ENCODE measurements at regions not wholly inside any gene's neighbourhood (a gene's known extent, or its start where the extent isn't known, plus 50 kb on each side); places are given as distances from the start of the nearest gene placed in this dataset.

DNA sequence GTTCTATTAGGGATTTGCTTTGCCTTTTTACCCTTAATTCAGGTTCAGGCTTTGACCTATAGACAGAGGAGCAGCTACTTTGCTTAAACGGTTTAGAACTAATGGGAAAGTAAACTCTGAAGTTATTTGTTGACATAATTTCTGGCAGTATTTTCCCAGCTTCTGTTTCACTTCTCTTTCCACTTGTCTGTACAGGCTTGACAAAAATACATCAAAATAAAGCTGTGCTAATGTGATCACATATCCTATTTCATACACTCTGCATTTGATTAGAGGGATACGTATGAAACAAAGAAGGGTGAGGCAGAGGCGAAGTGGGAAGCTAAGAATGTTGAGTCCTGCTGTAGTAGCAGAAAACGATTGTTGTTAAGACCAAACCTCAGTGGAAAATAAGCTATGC, 389.1 kb upstream of the RARB start:
- no peak for DNase-seq
- Histone ChIP-seq H3K4me1 (peaks cover 0 to 43% (median 15%) of the 10 kb centered on the region in 3 donors), H3K4me3 (no peak overlapping the region), H3K27me3 (no peaks in the 10 kb centered on the region), H3K9me3 (no peaks in the 10 kb centered on the region), H3K36me3 (no peaks in the 10 kb centered on the region), H3K27ac (peak overlapping the region in 1 of 4 donors; percentile 56)
- WGBS, 2 donors: 28 to 30% methylated on average over 4 of the region's 4 CpGs
- TF ChIP-seq, protein P1, sequence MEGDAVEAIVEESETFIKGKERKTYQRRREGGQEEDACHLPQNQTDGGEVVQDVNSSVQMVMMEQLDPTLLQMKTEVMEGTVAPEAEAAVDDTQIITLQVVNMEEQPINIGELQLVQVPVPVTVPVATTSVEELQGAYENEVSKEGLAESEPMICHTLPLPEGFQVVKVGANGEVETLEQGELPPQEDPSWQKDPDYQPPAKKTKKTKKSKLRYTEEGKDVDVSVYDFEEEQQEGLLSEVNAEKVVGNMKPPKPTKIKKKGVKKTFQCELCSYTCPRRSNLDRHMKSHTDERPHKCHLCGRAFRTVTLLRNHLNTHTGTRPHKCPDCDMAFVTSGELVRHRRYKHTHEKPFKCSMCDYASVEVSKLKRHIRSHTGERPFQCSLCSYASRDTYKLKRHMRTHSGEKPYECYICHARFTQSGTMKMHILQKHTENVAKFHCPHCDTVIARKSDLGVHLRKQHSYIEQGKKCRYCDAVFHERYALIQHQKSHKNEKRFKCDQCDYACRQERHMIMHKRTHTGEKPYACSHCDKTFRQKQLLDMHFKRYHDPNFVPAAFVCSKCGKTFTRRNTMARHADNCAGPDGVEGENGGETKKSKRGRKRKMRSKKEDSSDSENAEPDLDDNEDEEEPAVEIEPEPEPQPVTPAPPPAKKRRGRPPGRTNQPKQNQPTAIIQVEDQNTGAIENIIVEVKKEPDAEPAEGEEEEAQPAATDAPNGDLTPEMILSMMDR (IDR thresholded peaks at IDR 0.05): no peak
- no peak for TF ChIP-seq POLR2A (IDR thresholded peaks at IDR 0.05)
- intact Hi-C loops (cut with DNase I): no loop called here

DNA sequence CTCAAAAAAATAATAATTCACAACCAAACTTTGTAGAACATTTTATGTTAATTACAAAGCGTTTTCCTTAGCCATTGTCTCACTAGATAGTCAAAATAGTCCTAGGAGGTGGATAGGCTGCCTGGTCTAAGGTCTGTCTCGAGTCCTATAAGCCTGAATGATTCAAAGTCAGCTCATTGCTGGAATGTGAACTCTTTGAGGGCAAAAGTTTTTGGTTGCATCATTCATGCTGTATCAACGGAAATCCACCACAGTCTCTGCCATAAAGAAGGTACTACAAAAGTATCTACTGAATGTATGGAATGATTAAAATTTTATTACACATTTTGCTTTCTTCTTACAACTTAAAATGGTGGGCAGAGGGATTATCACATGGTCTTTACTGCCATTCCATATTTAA, 387.3 kb upstream of the RARB start:
- TF ChIP-seq, protein P1 (IDR thresholded peaks at IDR 0.05): no peak
- no peak for TF ChIP-seq POLR2A (IDR thresholded peaks at IDR 0.05)
- Histone ChIP-seq H3K4me1 (peaks cover 0 to 46% (median 12%) of the 10 kb centered on the region in 3 donors), H3K27me3 (no peaks in the 10 kb centered on the region), H3K36me3 (no peaks in the 10 kb centered on the region), H3K9me3 (no peaks in the 10 kb centered on the region), H3K4me3 (no peak overlapping the region), H3K27ac (no peak overlapping the region)
- intact Hi-C loops (cut with DNase I): no loop called here
- DNase-seq: no peak
- WGBS, 2 donors: 65 to 72% methylated on average over 3 of the region's 3 CpGs

DNA sequence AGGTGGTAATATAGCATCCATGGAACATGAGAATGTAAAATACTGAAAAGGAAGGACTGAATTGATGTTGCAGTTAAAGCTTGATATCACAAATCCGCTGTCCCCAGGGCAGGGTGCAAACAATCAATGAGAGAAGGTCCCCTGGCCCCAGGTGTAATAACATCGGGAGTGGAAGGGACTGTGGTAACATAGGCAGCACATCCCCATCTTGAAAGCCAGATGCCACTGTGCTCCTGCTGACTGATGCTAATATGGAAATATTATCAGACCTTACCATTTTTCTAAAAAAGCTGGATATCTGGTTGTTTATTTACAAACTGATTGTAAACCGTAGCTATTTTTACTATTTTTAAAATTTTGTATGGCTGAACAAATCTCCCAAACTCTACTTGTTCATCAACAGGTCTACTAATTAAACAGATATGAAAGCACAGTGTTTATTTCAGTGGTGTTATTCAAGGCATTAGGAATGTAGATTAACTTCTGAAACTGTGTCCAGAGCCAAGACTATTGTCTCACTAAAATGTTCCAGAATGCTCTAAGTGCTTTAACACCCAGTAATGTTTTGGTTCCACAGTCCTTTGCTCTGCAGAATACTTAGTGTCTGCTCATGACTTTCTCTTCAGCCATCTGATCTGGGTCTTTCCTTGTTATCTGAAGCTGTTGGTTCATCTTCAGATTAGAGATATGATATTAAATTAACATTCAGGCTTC, 386.0 kb upstream of the RARB start:
- DNase-seq: no peak
- H3K27me3 ChIP-seq: no peaks in the 10 kb centered on the region
- peaks cover 0 to 45% (median 10%) of the 10 kb centered on the region in 3 donors for H3K4me1 ChIP-seq
- no peak for TF ChIP-seq POLR2A (IDR thresholded peaks at IDR 0.05)
- TF ChIP-seq, protein P1 (IDR thresholded peaks at IDR 0.05): no peak
- no peaks in the 10 kb centered on the region for H3K9me3 ChIP-seq
- no peak overlapping the region for H3K4me3 ChIP-seq
- intact Hi-C loops (cut with DNase I): no loop called here
- H3K27ac ChIP-seq: no peak overlapping the region
- WGBS, 2 donors: 70 to 83% methylated on average over 3 of the region's 3 CpGs
- no peaks in the 10 kb centered on the region for H3K36me3 ChIP-seq

DNA sequence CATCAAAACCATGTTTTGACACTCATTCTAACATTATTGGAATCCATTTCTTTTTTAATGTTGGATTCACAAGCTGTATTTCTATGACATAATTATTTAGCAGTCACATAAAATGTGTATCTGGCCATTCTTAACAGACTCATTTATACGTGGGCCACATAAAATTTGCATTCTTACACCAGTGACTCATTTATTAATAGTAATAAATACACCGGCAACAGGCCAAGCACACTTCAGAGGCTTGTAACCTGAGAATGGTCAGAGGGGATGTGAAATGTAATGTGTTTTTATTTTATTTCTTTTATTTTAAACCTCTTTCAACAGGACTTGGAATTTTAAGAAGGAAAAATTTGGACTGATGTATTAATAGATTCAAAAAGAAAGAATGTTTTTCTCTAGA, 384.9 kb upstream of the RARB start:
- no peak for TF ChIP-seq POLR2A (IDR thresholded peaks at IDR 0.05)
- TF ChIP-seq, protein P1 (IDR thresholded peaks at IDR 0.05): no peak
- Histone ChIP-seq H3K4me3 (no peak overlapping the region), H3K4me1 (peaks cover 0 to 36% (median 5%) of the 10 kb centered on the region in 3 donors), H3K36me3 (no peaks in the 10 kb centered on the region), H3K9me3 (no peaks in the 10 kb centered on the region), H3K27ac (no peak overlapping the region), H3K27me3 (no peaks in the 10 kb centered on the region)
- intact Hi-C loops (cut with DNase I): no loop called here
- no peak for DNase-seq
- WGBS, 2 donors: 51 to 52% methylated on average over 2 of the region's 2 CpGs

DNA sequence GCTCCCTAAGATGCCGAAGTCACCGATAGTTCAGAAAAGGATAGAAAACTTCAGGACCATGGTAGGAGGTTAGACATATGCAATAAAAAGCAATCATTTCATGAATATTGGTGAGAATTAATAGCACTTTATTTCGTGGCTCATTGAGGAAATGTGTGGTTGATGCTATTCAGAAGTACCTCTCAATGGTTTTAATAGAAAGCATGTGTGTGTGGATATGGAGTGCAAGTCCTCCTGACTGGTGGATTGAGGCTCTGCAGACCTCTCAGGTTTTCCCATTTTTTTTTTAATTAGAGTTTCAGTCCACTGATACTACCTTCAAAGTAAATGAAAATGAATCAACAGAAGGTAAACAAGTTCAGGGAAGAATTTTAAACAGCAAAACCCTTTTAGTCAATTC, 384.3 kb upstream of the RARB start:
- no peak for DNase-seq
- no peaks in the 10 kb centered on the region for H3K36me3 ChIP-seq
- no peak overlapping the region for H3K4me3 ChIP-seq
- intact Hi-C loops (cut with DNase I): no loop called here
- 78 to 87% methylated on average over 3 of the region's 3 CpGs for WGBS, 2 donors
- H3K4me1 ChIP-seq: peaks cover 0 to 30% (median under 1%) of the 10 kb centered on the region in 3 donors
- TF ChIP-seq POLR2A (IDR thresholded peaks at IDR 0.05): no peak
- TF ChIP-seq, protein P1 (IDR thresholded peaks at IDR 0.05): no peak
- H3K9me3 ChIP-seq: no peaks in the 10 kb centered on the region
- H3K27me3 ChIP-seq: no peaks in the 10 kb centered on the region
- H3K27ac ChIP-seq: no peak overlapping the region
